ENCODE measurements at regions not wholly inside any gene's neighbourhood (a gene's known extent, or its start where the extent isn't known, plus 50 kb on each side); places are given as distances from the start of the nearest gene placed in this dataset.
"Not testable (repeated sequence)": the region's sequence is repeated elsewhere in the genome, so short reads cannot be mapped to it uniquely, and the experiment has no call there.

DNA sequence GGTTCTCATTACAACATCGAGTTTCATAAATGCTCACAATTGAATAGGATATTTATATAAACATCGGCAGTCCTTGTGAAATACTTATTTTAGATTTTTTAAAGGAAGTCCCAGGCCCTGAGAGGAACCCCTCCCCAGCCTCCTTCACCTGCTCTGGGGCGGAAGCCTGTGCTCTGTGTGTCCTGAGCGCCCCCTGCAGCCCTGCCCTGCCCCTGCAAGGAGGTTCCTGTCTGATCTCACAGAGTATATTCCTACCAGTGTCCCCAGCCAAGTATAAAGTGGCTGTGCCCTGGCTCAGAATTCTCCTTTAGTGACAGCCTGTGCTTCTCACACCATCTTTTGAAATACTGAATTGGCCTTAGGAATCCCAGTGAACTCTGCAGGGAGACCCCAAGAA, 659.5 kb downstream of the TMEM121 start:
- TF ChIP-seq, protein P1, sequence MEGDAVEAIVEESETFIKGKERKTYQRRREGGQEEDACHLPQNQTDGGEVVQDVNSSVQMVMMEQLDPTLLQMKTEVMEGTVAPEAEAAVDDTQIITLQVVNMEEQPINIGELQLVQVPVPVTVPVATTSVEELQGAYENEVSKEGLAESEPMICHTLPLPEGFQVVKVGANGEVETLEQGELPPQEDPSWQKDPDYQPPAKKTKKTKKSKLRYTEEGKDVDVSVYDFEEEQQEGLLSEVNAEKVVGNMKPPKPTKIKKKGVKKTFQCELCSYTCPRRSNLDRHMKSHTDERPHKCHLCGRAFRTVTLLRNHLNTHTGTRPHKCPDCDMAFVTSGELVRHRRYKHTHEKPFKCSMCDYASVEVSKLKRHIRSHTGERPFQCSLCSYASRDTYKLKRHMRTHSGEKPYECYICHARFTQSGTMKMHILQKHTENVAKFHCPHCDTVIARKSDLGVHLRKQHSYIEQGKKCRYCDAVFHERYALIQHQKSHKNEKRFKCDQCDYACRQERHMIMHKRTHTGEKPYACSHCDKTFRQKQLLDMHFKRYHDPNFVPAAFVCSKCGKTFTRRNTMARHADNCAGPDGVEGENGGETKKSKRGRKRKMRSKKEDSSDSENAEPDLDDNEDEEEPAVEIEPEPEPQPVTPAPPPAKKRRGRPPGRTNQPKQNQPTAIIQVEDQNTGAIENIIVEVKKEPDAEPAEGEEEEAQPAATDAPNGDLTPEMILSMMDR (IDR thresholded peaks at IDR 0.05; ENCODE audit: insufficient read depth, low read length, poor library complexity, severe bottlenecking): no peak
- Histone ChIP-seq H3K36me3 (ENCODE audit: control insufficient read depth, insufficient read depth, low read length) (no peaks in the 10 kb centered on the region), H3K4me3 (ENCODE audit: low read depth, low read length) (no peak overlapping the region), H3K27me3 (ENCODE audit: control insufficient read depth, insufficient read depth, low read length) (no peaks in the 10 kb centered on the region)
- no peak for DNase-seq (ENCODE audit: low read depth)

DNA sequence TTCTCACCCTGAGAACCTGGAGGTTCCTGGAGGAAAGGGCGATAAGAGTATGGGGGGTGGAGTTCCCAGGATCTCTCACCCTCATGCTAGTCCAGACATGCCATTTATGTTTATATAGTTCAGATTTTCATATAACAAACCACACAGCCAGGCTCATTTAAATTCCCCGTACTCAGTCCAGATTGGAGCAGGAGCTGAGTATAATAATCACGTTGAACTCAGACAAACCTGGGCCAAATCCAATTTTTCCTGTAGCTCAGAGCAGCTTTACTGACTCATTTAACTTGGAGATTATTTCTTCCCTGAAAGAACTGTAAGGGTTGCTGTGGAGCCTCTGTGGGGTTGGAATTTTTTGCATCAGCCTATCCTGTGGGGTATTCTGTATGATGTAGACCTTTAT, 660.8 kb downstream of the TMEM121 start:
- Histone ChIP-seq H3K4me3 (ENCODE audit: low read depth, low read length) (no peak overlapping the region), H3K36me3 (ENCODE audit: control insufficient read depth, insufficient read depth, low read length) (no peaks in the 10 kb centered on the region), H3K27me3 (ENCODE audit: control insufficient read depth, insufficient read depth, low read length) (no peaks in the 10 kb centered on the region)
- DNase-seq (ENCODE audit: low read depth): no peak
- TF ChIP-seq, protein P1 (IDR thresholded peaks at IDR 0.05; ENCODE audit: insufficient read depth, low read length, poor library complexity, severe bottlenecking): no peak

DNA sequence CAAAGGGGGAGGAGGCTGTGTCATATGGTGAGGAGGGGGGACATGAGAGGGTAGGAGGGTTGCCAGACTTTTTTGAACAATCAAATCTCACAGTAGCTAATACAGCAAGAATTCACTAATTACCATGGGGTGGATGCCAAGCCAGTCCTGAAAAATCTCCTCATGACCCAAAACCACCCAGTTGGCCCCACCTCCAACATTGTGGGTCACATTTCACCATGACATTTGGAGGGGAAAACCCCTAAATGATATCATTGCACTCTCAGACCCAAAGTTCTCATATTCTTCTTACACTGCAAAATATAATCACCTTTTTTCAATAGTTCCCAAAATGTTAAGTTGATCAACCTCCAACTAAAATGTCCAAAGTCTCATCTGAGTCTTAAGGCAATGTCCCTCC, 666.3 kb downstream of the TMEM121 start:
- not testable (repeated sequence) for H3K4me3 ChIP-seq (ENCODE audit: low read depth, low read length); H3K36me3 ChIP-seq (ENCODE audit: control insufficient read depth, insufficient read depth, low read length); DNase-seq (ENCODE audit: low read depth); H3K27me3 ChIP-seq (ENCODE audit: control insufficient read depth, insufficient read depth, low read length)

DNA sequence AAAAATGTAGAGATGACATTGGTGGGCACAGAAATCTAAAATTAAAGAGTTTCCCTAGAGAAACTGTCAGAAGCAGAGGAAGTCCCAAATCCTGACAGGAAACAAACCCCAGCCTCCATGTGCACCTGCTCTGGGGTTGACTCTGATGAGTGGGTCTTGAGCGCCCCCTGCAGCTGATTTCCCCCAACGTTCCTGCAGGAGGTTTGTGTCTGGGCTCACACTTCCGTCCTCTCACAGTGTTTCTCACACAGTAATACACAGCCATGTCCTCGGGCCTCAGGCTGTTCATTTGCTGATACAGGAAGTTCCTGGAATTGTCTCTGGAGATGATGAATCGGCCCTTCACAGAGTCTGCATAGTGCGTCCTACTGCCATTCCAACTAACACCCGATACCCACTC, 670.1 kb downstream of the TMEM121 start:
- not testable (repeated sequence) for H3K27me3 ChIP-seq (ENCODE audit: control insufficient read depth, insufficient read depth, low read length); H3K4me3 ChIP-seq (ENCODE audit: low read depth, low read length); H3K36me3 ChIP-seq (ENCODE audit: control insufficient read depth, insufficient read depth, low read length); DNase-seq (ENCODE audit: low read depth)

DNA sequence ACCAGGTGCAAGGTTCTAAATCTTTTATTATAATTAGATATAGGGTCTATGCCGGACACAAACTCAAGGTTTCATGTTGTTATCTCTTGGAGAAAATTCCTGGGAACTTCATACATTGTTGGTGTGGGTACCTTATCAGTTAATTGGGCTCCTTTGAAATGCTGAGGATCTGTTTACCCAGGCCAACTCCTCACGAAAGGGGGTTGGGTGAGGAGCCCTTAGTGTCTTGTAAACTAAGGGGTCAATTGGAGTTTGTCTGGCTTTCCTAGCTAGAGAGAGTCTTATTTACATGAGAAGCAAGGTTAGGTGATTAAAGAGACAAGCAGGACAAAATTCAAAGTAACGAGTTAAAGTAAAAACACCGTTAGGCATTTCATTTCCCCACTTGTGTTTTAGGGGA, 670.9 kb downstream of the TMEM121 start:
- DNase-seq (ENCODE audit: low read depth); H3K27me3 ChIP-seq (ENCODE audit: control insufficient read depth, insufficient read depth, low read length); H3K36me3 ChIP-seq (ENCODE audit: control insufficient read depth, insufficient read depth, low read length); H3K4me3 ChIP-seq (ENCODE audit: low read depth, low read length): not testable (repeated sequence)

DNA sequence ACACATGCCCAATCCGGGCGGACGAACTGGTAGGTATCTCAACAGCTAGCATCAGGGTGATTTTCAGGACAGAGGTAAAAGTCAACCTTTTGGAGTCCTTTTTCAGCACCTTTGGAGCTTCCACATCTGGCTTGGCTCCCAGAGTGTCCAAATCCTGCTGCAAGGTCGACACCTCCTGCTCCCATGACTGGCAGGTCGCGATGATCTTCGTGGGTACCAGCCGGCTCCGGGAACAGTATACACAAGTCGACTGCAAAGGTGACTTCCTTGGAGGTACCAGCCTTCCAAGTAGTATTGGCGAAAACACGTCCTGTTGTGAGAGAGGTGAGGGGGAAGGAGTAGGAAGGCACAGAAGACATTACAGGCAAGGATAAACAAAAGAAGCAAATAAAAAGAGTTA, 672.7 kb downstream of the TMEM121 start:
- DNase-seq (ENCODE audit: low read depth): no peak
- Histone ChIP-seq H3K4me3 (ENCODE audit: low read depth, low read length) (no peak overlapping the region), H3K36me3 (ENCODE audit: control insufficient read depth, insufficient read depth, low read length) (no peaks in the 10 kb centered on the region), H3K27me3 (ENCODE audit: control insufficient read depth, insufficient read depth, low read length) (no peaks in the 10 kb centered on the region)
- TF ChIP-seq, protein P1 (IDR thresholded peaks at IDR 0.05; ENCODE audit: insufficient read depth, low read length, poor library complexity, severe bottlenecking): no peak

DNA sequence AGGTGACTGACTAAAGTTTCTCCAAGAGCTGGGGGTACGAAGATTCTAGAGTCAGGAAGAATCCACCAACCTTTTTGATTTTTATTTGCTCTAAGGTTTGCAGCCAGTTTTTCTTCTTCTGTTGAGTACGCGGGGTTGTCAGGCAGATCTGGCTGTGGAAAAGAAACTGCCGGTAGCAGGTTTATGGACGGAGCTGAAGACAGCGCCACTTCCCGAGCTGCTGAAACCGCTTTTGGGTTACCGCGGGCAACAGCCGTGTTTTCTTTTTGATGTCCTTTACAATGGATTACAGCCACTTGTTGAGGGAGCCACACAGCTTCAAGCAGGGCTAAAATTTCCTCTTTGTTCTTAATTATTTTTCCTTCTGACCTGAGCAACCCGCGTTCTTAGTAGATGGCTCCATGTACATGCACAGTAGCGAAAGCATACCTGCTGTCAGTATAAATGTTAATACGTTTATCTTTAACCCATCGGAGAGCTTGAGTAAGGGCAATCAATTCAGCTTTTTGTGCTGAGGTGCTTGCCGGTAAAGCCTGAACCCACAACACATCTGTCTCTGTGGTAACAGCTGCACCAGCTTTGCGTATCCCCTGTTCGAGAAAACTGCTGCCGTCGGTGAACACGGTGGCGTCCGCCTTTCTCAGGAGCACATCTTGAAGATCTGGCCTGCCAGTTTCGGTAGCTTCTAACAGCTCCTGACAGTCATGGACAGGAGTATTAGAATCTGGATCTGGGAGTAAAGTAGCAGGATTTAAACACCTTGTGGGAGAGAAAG, 674.3 kb downstream of the TMEM121 start:
- Histone ChIP-seq H3K4me3 (ENCODE audit: low read depth, low read length) (no peak overlapping the region), H3K36me3 (ENCODE audit: control insufficient read depth, insufficient read depth, low read length) (no peaks in the 10 kb centered on the region), H3K27me3 (ENCODE audit: control insufficient read depth, insufficient read depth, low read length) (no peaks in the 10 kb centered on the region)
- TF ChIP-seq, protein P1 (IDR thresholded peaks at IDR 0.05; ENCODE audit: insufficient read depth, low read length, poor library complexity, severe bottlenecking): no peak
- no peak for DNase-seq (ENCODE audit: low read depth)
